ENCODE measurements at regions not wholly inside any gene's neighbourhood (a gene's known extent, or its start where the extent isn't known, plus 50 kb on each side); places are given as distances from the start of the nearest gene placed in this dataset.

DNA sequence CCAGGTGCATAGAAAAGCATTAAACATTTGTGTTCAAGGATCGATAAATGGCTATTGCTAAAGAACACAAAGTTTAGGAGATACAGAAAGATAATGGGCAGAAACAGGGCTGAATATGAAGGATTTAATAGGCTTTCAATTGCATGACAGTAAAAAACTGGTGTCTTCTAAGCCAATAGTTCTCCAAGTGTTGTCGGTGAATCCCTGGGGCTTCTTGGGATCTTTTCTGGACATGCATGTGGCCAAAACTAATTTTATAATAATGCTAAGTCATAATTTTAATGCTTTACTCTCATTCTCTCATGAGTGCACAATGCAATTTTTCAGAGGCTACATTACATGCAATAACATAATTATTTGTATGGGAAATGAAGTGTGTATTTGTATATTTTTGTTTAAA, 521.1 kb upstream of the ANKRD30A start:
- Mint-ChIP-seq H3K4me1 (no peaks in the 10 kb centered on the region), H3K9me3 (ENCODE audit: low read depth) (peaks cover 12% of the 10 kb centered on the region), H3K27ac (no peak overlapping the region), H3K36me3 (ENCODE audit: low read depth) (no peaks in the 10 kb centered on the region), H3K27me3 (no peaks in the 10 kb centered on the region), H3K4me3 (no peak overlapping the region)
- CTCF ChIA-PET = no interaction called here
- intact Hi-C loops (cut with DNase I, micrococcal nuclease) = no loop called here
- ATAC-seq (no peak), DNase-seq (no peak)
- POLR2A ChIA-PET = no interaction called here

GRCh38 chr10:36603688-36604087, 521.7 kb upstream of the ANKRD30A start:
- DNase-seq (no peak), ATAC-seq (no peak)
- Mint-ChIP-seq H3K4me3 (no peak overlapping the region), H3K36me3 (ENCODE audit: low read depth) (no peaks in the 10 kb centered on the region), H3K27me3 (no peaks in the 10 kb centered on the region), H3K27ac (no peak overlapping the region), H3K4me1 (no peaks in the 10 kb centered on the region), H3K9me3 (ENCODE audit: low read depth) (peaks cover 12% of the 10 kb centered on the region)
- ChIA-PET CTCF (no interaction called here), POLR2A (no interaction called here)
- intact Hi-C loops (cut with DNase I, micrococcal nuclease) = no loop called here

- no peaks in the 10 kb centered on the region for H3K4me1 Mint-ChIP-seq
- H3K4me3 Mint-ChIP-seq = no peak overlapping the region
- ATAC-seq (no peak), DNase-seq (no peak)
- intact Hi-C loops (cut with DNase I, micrococcal nuclease) = no loop called here
- ChIA-PET POLR2A (no interaction called here), CTCF (no interaction called here)
- H3K27me3 Mint-ChIP-seq = no peaks in the 10 kb centered on the region
- H3K27ac Mint-ChIP-seq = no peak overlapping the region
- H3K9me3 Mint-ChIP-seq (ENCODE audit: low read depth) = peaks cover 5% of the 10 kb centered on the region
- H3K36me3 Mint-ChIP-seq (ENCODE audit: low read depth) = no peaks in the 10 kb centered on the region
Measured at GRCh38 chr10:36602374-36602773, 523.0 kb upstream of the ANKRD30A start.

DNA sequence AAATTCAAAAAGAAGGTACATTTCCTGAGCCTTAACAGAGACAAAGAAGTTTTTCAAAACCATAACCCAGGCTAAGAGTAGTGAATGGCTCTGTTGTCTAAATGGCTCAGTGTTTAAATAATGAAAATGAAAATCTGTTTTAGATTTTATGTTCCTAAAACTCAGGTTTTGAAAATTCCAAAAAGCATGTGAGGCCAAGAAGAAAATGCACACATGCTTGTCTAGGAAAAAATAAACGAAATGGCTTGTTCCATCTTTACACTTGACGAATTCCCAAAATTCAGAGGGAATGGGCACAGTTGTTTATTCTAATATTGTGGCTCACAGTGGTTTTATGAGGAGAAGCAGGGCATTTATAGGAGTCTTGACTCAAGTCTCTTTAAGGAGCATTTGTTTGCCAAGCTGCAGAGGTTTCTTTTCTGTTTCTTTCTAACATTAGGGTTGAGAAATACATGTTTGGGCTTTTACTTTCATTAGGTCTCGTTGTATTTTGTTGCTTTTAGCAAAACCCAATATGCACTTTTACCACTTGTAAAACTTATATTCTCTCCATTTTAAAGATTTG, 527.6 kb upstream of the ANKRD30A start:
- H3K27ac Mint-ChIP-seq = no peak overlapping the region
- no peak overlapping the region for H3K4me3 Mint-ChIP-seq
- peaks cover 8% of the 10 kb centered on the region for H3K9me3 Mint-ChIP-seq (ENCODE audit: low read depth)
- intact Hi-C loops (cut with DNase I, micrococcal nuclease) = no loop called here
- H3K4me1 Mint-ChIP-seq = no peaks in the 10 kb centered on the region
- CTCF ChIA-PET = no interaction called here
- no peaks in the 10 kb centered on the region for H3K36me3 Mint-ChIP-seq (ENCODE audit: low read depth)
- POLR2A ChIA-PET = no interaction called here
- H3K27me3 Mint-ChIP-seq = no peaks in the 10 kb centered on the region
- ATAC-seq = no peak
- no peak for DNase-seq

DNA sequence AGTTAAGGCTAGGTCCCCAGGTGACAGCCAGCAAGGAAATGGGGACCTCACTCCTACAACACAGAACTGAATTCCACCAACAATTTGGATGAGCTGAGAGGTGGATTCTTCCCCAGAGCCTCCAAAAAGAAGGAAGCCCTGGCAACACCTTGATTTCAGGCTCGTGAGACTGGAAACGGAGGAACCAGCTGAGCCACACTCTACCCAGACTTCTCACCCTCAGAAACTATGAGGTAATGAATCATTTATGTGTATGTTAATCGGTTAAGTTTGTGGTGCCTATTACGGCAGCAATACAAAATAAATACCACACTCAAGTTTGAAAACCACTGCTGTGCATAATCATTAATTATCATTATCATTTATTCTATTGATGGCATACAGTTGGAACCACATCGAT, 532.4 kb upstream of the ANKRD30A start:
- DNase-seq = no peak
- H3K36me3 Mint-ChIP-seq (ENCODE audit: low read depth) = no peaks in the 10 kb centered on the region
- H3K4me3 Mint-ChIP-seq = no peak overlapping the region
- ChIA-PET CTCF (no interaction called here), POLR2A (no interaction called here)
- ATAC-seq = no peak
- intact Hi-C loops (cut with DNase I, micrococcal nuclease) = no loop called here
- no peak overlapping the region for H3K27ac Mint-ChIP-seq
- peaks cover 12% of the 10 kb centered on the region for H3K9me3 Mint-ChIP-seq (ENCODE audit: low read depth)
- no peaks in the 10 kb centered on the region for H3K27me3 Mint-ChIP-seq
- H3K4me1 Mint-ChIP-seq = no peaks in the 10 kb centered on the region

DNA sequence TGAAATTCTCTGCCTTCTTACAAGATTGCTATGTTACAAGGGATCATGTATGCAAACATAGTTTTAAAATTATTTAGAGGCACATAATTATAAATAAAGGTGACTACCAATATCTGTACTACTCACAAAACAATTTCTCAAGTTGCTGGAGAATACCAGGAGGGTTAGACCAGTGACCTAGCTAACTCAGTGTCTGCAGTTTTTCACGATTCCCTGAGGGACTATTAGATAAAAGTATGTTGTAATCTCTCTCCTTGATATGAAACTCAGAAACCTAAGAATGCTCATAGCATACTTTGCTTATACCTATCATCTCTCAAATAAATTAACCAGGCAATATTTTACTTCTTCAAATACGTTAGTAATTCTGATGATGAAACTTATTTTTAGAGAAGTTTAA, 534.0 kb upstream of the ANKRD30A start:
- Mint-ChIP-seq H3K27me3 (no peaks in the 10 kb centered on the region), H3K27ac (no peak overlapping the region), H3K36me3 (ENCODE audit: low read depth) (no peaks in the 10 kb centered on the region), H3K4me1 (no peaks in the 10 kb centered on the region), H3K4me3 (no peak overlapping the region), H3K9me3 (ENCODE audit: low read depth) (peaks cover 12% of the 10 kb centered on the region)
- ChIA-PET POLR2A (interaction anchor here (0.6 kb wide), 1 partner anchor 576 kb away, joined by 3 read pairs; no protein-coding TSS in a partner anchor), CTCF (no interaction called here)
- ATAC-seq = no peak
- intact Hi-C loops (cut with DNase I, micrococcal nuclease) = no loop called here
- DNase-seq = no peak

GRCh38 chr10:36583690-36584089, 541.7 kb upstream of the ANKRD30A start:
- Mint-ChIP-seq H3K27me3 (no peaks in the 10 kb centered on the region), H3K4me1 (no peaks in the 10 kb centered on the region), H3K36me3 (ENCODE audit: low read depth) (no peaks in the 10 kb centered on the region), H3K4me3 (no peak overlapping the region), H3K9me3 (ENCODE audit: low read depth) (peaks cover 11% of the 10 kb centered on the region), H3K27ac (no peak overlapping the region)
- ChIA-PET CTCF (no interaction called here), POLR2A (no interaction called here)
- intact Hi-C loops (cut with DNase I, micrococcal nuclease) = no loop called here
- DNase-seq (no peak), ATAC-seq (no peak)

DNA sequence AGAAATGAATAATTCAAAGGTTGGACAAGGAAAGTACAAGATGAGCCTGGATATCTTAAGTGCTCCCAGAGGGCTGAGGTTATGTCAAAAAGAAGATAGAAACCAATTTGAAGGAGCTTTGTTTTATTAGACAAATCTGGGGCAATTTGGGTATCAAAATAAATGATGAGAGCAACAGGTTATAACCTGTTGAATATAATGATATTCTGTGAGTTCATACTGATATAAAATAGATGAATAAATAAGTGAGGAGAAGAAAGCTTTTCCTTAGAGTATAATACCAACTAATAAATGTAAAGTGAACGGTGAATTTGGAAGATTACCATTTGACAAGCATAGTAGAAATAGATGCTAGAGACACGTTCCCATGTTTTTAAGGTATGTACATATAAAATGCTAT, 544.2 kb upstream of the ANKRD30A start:
- Mint-ChIP-seq H3K4me1 (no peaks in the 10 kb centered on the region), H3K4me3 (no peak overlapping the region), H3K27ac (no peak overlapping the region), H3K36me3 (ENCODE audit: low read depth) (no peaks in the 10 kb centered on the region), H3K27me3 (no peaks in the 10 kb centered on the region), H3K9me3 (ENCODE audit: low read depth) (peaks cover 13% of the 10 kb centered on the region)
- no peak for ATAC-seq
- intact Hi-C loops (cut with DNase I, micrococcal nuclease) = no loop called here
- POLR2A ChIA-PET = no interaction called here
- CTCF ChIA-PET = no interaction called here
- DNase-seq = no peak

- Mint-ChIP-seq H3K27me3 (no peaks in the 10 kb centered on the region), H3K4me3 (no peak overlapping the region), H3K9me3 (ENCODE audit: low read depth) (peaks cover 10% of the 10 kb centered on the region), H3K36me3 (ENCODE audit: low read depth) (no peaks in the 10 kb centered on the region), H3K4me1 (no peaks in the 10 kb centered on the region), H3K27ac (no peak overlapping the region)
- intact Hi-C loops (cut with DNase I, micrococcal nuclease) = no loop called here
- POLR2A ChIA-PET = no interaction called here
- CTCF ChIA-PET = no interaction called here
- no peak for ATAC-seq
- no peak for DNase-seq
Measured at GRCh38 chr10:36578306-36578705, 547.1 kb upstream of the ANKRD30A start.

- no peaks in the 10 kb centered on the region for H3K27me3 Mint-ChIP-seq
- no peak for DNase-seq
- peaks cover 10% of the 10 kb centered on the region for H3K9me3 Mint-ChIP-seq (ENCODE audit: low read depth)
- intact Hi-C loops (cut with DNase I, micrococcal nuclease) = no loop called here
- ATAC-seq = no peak
- H3K4me1 Mint-ChIP-seq = no peaks in the 10 kb centered on the region
- no peak overlapping the region for H3K4me3 Mint-ChIP-seq
- H3K27ac Mint-ChIP-seq = no peak overlapping the region
- CTCF ChIA-PET = no interaction called here
- POLR2A ChIA-PET = no interaction called here
- no peaks in the 10 kb centered on the region for H3K36me3 Mint-ChIP-seq (ENCODE audit: low read depth)
Measured at GRCh38 chr10:36577126-36577525, 548.3 kb upstream of the ANKRD30A start.

DNA sequence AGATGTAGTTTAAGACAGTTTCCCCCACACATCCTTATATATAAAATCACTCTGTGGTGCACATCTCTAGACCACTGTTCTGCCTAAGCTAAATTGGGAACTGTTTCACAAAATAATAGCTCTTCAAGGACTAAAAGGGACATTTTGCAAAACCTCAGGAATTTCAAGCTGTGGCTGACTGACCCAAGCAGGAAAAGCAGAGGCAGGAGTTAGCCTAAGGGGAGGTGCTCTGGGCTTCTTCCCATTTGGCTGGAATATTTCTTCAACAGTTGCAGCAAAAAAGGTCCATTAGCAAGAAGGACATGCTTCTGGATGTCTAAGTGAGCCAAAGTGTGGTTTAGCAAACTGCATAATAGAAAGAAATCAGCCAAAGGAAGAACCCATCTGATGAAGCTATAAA, 551.2 kb upstream of the ANKRD30A start:
- Mint-ChIP-seq H3K9me3 (ENCODE audit: low read depth) (peaks cover 5% of the 10 kb centered on the region), H3K27me3 (no peaks in the 10 kb centered on the region), H3K4me3 (no peak overlapping the region), H3K36me3 (ENCODE audit: low read depth) (no peaks in the 10 kb centered on the region), H3K4me1 (no peaks in the 10 kb centered on the region), H3K27ac (no peak overlapping the region)
- POLR2A ChIA-PET = no interaction called here
- intact Hi-C loops (cut with DNase I, micrococcal nuclease) = no loop called here
- CTCF ChIA-PET = no interaction called here
- ATAC-seq (no peak), DNase-seq (no peak)

- H3K4me3 Mint-ChIP-seq = no peak overlapping the region
- H3K9me3 Mint-ChIP-seq (ENCODE audit: low read depth) = peaks cover 5% of the 10 kb centered on the region
- H3K36me3 Mint-ChIP-seq (ENCODE audit: low read depth) = no peaks in the 10 kb centered on the region
- no peaks in the 10 kb centered on the region for H3K27me3 Mint-ChIP-seq
- intact Hi-C loops (cut with DNase I, micrococcal nuclease) = no loop called here
- DNase-seq (no peak), ATAC-seq (no peak)
- POLR2A ChIA-PET = no interaction called here
- H3K4me1 Mint-ChIP-seq = no peaks in the 10 kb centered on the region
- CTCF ChIA-PET = no interaction called here
- H3K27ac Mint-ChIP-seq = no peak overlapping the region
Measured at GRCh38 chr10:36573246-36573645, 552.2 kb upstream of the ANKRD30A start.

DNA sequence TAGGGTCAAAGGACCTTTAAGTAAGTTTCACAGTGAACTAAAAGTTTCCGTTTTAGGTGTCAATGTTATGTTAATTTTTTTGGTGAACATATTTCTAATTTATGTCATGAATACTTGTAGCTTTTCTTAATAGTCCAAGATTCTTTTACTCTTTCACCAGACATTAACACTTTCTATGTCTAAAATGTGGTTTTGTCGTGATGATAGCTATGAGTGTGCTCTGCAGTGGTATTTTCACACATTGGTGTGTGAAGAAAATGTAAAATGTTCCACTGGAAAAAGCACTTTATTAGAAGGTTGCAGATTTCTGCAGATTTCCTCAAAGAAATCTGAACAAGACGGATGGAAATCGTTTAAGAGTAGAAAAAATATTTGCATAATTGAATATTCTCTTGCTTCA, 561.0 kb upstream of the ANKRD30A start:
- H3K4me1 Mint-ChIP-seq = no peaks in the 10 kb centered on the region
- POLR2A ChIA-PET = no interaction called here
- peaks cover 6% of the 10 kb centered on the region for H3K9me3 Mint-ChIP-seq (ENCODE audit: low read depth)
- intact Hi-C loops (cut with DNase I, micrococcal nuclease) = no loop called here
- no peak overlapping the region for H3K27ac Mint-ChIP-seq
- H3K27me3 Mint-ChIP-seq = no peaks in the 10 kb centered on the region
- H3K4me3 Mint-ChIP-seq = no peak overlapping the region
- CTCF ChIA-PET = interaction anchor here (0.6 kb wide), 1 partner anchor 550 kb away, joined by 4 read pairs; no protein-coding TSS in a partner anchor
- ATAC-seq = no peak
- H3K36me3 Mint-ChIP-seq (ENCODE audit: low read depth) = no peaks in the 10 kb centered on the region
- no peak for DNase-seq

All from activated CD4-positive, alpha-beta T cell treated with anti-CD3 and anti-CD28 coated beads for 36 hours (primary cell).